IMR-90 (cell line): ENCODE measurements at regions not wholly inside any gene's neighbourhood (a gene's known extent, or its start where the extent isn't known, plus 50 kb on each side); places are given as distances from the start of the nearest gene placed in this dataset.

Source experiments
- CEBPB ChIP-seq: IDR thresholded peaks from 2 replicates; pipeline ENCODE4 v1.6.1; 2012; ENCODE audit warnings: low read depth, low read length, improper control_type of control experiment
- CHD1 ChIP-seq: IDR thresholded peaks from 2 replicates; pipeline ENCODE4 v1.6.1; 2012; ENCODE audit warnings: low read depth, low read length, improper control_type of control experiment
- CTCF ChIP-seq: conservative IDR thresholded peaks from 2 replicates; pipeline ENCODE4 v1.5.1; 2012; ENCODE audit warnings: mild to moderate bottlenecking, low read depth, low read length, improper control_type of control experiment
- ELK1 ChIP-seq: fragments of 150-350 bp; IDR thresholded peaks from 2 replicates; pipeline ENCODE4 v1.6.1; 2016; ENCODE audit warnings: low read depth, mild to moderate bottlenecking, low read length, moderate library complexity, borderline replicate concordance
- FOS ChIP-seq: fragments of 150-350 bp; IDR thresholded peaks from 2 replicates; pipeline ENCODE4 v1.6.1; 2016; ENCODE audit warnings: low read depth, low read length
- MAFK ChIP-seq: IDR thresholded peaks from 2 replicates; pipeline ENCODE4 v1.6.1; 2012; ENCODE audit warnings: low read depth, low read length, improper control_type of control experiment
- MAZ ChIP-seq: IDR thresholded peaks from 2 replicates; pipeline ENCODE4 v1.6.1; 2012; ENCODE audit warnings: low read depth, mild to moderate bottlenecking, low read length, improper control_type of control experiment, moderate library complexity, borderline replicate concordance
- MXI1 ChIP-seq: IDR thresholded peaks from 2 replicates; pipeline ENCODE4 v1.6.1; 2012; ENCODE audit warnings: low read depth, mild to moderate bottlenecking, low read length, moderate library complexity, borderline replicate concordance
- NFE2L2 ChIP-seq: fragments of 150-350 bp; IDR thresholded peaks from 2 replicates; pipeline ENCODE4 v1.6.1; 2016; ENCODE audit warnings: low read depth, mild to moderate bottlenecking, low read length
- POLR2A ChIP-seq: IDR thresholded peaks from 2 replicates; pipeline ENCODE4 v1.6.1; 2012; ENCODE audit warnings: mild to moderate bottlenecking, low read depth, low read length
- RAD21 ChIP-seq: IDR thresholded peaks from 2 replicates; pipeline ENCODE4 v1.6.1; 2012; ENCODE audit warnings: low read length, improper control_type of control experiment
- USF2 ChIP-seq: fragments of 150-350 bp; IDR thresholded peaks from 2 replicates; pipeline ENCODE4 v1.6.1; 2017; ENCODE audit warnings: mild to moderate bottlenecking, antibody characterized with exemption, low read length, low read depth

GRCh38 chr3:98971169-98971681, 69.7 kb upstream of the DCBLD2 start:
- no peak for TF ChIP-seq CTCF
- no peak for TF ChIP-seq MAFK
- TF ChIP-seq FOS, result peak; percentile 78
- peak; percentile 23; the same call in 1 of the 2 replicates for TF ChIP-seq POLR2A
- TF ChIP-seq CHD1, result 0 out of 2 replicates have a peak, but pooled peaks have one; percentile 65
- TF ChIP-seq ELK1, result no peak
- TF ChIP-seq USF2, result no peak
- no peak for TF ChIP-seq RAD21
- no peak for TF ChIP-seq MAZ
- peak; percentile 16; the same call in 1 of the 2 replicates for TF ChIP-seq CEBPB
- TF ChIP-seq NFE2L2, result no peak
- no peak for TF ChIP-seq MXI1
